ENCODE measurements at regions not wholly inside any gene's neighbourhood (a gene's known extent, or its start where the extent isn't known, plus 50 kb on each side); places are given as distances from the start of the nearest gene placed in this dataset.
"Not testable (repeated sequence)": the region's sequence is repeated elsewhere in the genome, so short reads cannot be mapped to it uniquely, and the experiment has no call there.

- Histone ChIP-seq H3K27ac (no peak overlapping the region), H3K9me3 (no peaks in the 10 kb centered on the region), H3K4me3 (no peak overlapping the region), H3K9ac (ENCODE audit: low read depth in 2 of 2, low read length in 2 of 2) (no peak overlapping the region), H3K36me3 (no peaks in the 10 kb centered on the region), H3K4me1 (no peaks in the 10 kb centered on the region), H3K27me3 (no peaks in the 10 kb centered on the region)
- intact Hi-C loops (cut with DNase I): no loop called here
- DNase-seq: no peak
- TF ChIP-seq CTCF (IDR thresholded peaks at IDR 0.05): no peak
Observed at GRCh38 chr5:158502686-158503085, 597.0 kb downstream of the EBF1 start.

- no peak for DNase-seq
- Histone ChIP-seq H3K36me3 (no peaks in the 10 kb centered on the region), H3K4me1 (no peaks in the 10 kb centered on the region), H3K27me3 (no peaks in the 10 kb centered on the region), H3K9me3 (no peaks in the 10 kb centered on the region), H3K27ac (no peak overlapping the region), H3K4me3 (no peak overlapping the region), H3K9ac (ENCODE audit: low read depth in 2 of 2, low read length in 2 of 2) (no peak overlapping the region)
- TF ChIP-seq CTCF (IDR thresholded peaks at IDR 0.05): no peak
- intact Hi-C loops (cut with DNase I): no loop called here
Observed at GRCh38 chr5:158499892-158500418, 599.8 kb downstream of the EBF1 start.

GRCh38 chr5:158499075-158499891, 600.4 kb downstream of the EBF1 start:
- Histone ChIP-seq H3K9me3 (no peaks in the 10 kb centered on the region), H3K27ac (no peak overlapping the region), H3K4me1 (no peaks in the 10 kb centered on the region), H3K4me3 (no peak overlapping the region), H3K9ac (ENCODE audit: low read depth in 2 of 2, low read length in 2 of 2) (no peak overlapping the region), H3K36me3 (no peaks in the 10 kb centered on the region), H3K27me3 (no peaks in the 10 kb centered on the region)
- intact Hi-C loops (cut with DNase I): no loop called here
- no peak for DNase-seq
- no peak for TF ChIP-seq CTCF (IDR thresholded peaks at IDR 0.05)

GRCh38 chr5:158496624-158497023, 603.1 kb downstream of the EBF1 start:
- no peaks in the 10 kb centered on the region for H3K9me3 ChIP-seq
- H3K27ac ChIP-seq: no peak overlapping the region
- DNase-seq: no peak
- no peak overlapping the region for H3K9ac ChIP-seq (ENCODE audit: low read depth in 2 of 2, low read length in 2 of 2)
- no peaks in the 10 kb centered on the region for H3K36me3 ChIP-seq
- intact Hi-C loops (cut with DNase I): no loop called here
- H3K4me3 ChIP-seq: no peak overlapping the region
- no peak for TF ChIP-seq CTCF (IDR thresholded peaks at IDR 0.05)
- no peaks in the 10 kb centered on the region for H3K27me3 ChIP-seq
- H3K4me1 ChIP-seq: no peaks in the 10 kb centered on the region

- H3K9ac ChIP-seq (ENCODE audit: low read depth in 2 of 2, low read length in 2 of 2): no peak overlapping the region
- no peaks in the 10 kb centered on the region for H3K9me3 ChIP-seq
- DNase-seq: no peak
- no peak overlapping the region for H3K4me3 ChIP-seq
- no peaks in the 10 kb centered on the region for H3K27me3 ChIP-seq
- H3K36me3 ChIP-seq: no peaks in the 10 kb centered on the region
- no peak for TF ChIP-seq CTCF (IDR thresholded peaks at IDR 0.05)
- no peak overlapping the region for H3K27ac ChIP-seq
- no peaks in the 10 kb centered on the region for H3K4me1 ChIP-seq
- intact Hi-C loops (cut with DNase I): no loop called here
Observed at GRCh38 chr5:158494541-158494940, 605.2 kb downstream of the EBF1 start.

GRCh38 chr5:158494044-158494443, 605.7 kb downstream of the EBF1 start:
- H3K36me3 ChIP-seq; H3K27ac ChIP-seq; H3K4me3 ChIP-seq; DNase-seq; H3K9ac ChIP-seq (ENCODE audit: low read depth in 2 of 2, low read length in 2 of 2); intact Hi-C loops (cut with DNase I); H3K4me1 ChIP-seq; H3K9me3 ChIP-seq; H3K27me3 ChIP-seq: not testable (repeated sequence)

Measured in colonic mucosa (tissue), 4 donors.